Ovary (tissue), 7 donors: ENCODE measurements at regions not wholly inside any gene's neighbourhood (a gene's known extent, or its start where the extent isn't known, plus 50 kb on each side); places are given as distances from the start of the nearest gene placed in this dataset.

Source experiments
- DNase-seq, 5 donors: peaks; one replicate each; pipeline ENCODE4 v3.0.0-alpha.2; 2019 to 2020
- H3K27ac ChIP-seq, 2 donors: fragments of 200-600 bp; one replicate each; pipeline versions ENCODE4 v1.5.1 to v1.8.0; 2019 to 2022
- H3K27me3 ChIP-seq: fragments of 200-600 bp; one replicate; pipeline ENCODE4 v1.8.0; 2022
- H3K36me3 ChIP-seq: fragments of 200-600 bp; sonication (generic); one replicate; pipeline ENCODE4 v1.5.1; 2019
- H3K4me1 ChIP-seq: one replicate; pipeline ENCODE4 v1.8.1; 2013; ENCODE audit warnings: mild to moderate bottlenecking, moderate library complexity; ENCODE audit not compliant: insufficient read depth
- H3K4me3 ChIP-seq: fragments of 200-600 bp; sonication (generic); one replicate; pipeline ENCODE4 v1.5.1; 2017
- H3K9me3 ChIP-seq, 2 donors: fragments of 200-600 bp in 1 of 2; sonication (generic) in 1 of 2; one replicate each; pipeline versions ENCODE4 v1.5.1 to v1.8.1; 2013 to 2019; ENCODE audit warnings: mild to moderate bottlenecking in 1 of 2, moderate library complexity in 1 of 2
- EP300 ChIP-seq: sonication (generic); formaldehyde crosslinking; IDR thresholded peaks from one replicate; pipeline ENCODE4 v1.6.1; 2017; ENCODE audit warnings: antibody characterized with exemption
- POLR2A ChIP-seq: fragments of 450-650 bp; IDR thresholded peaks from one replicate; pipeline ENCODE4 v1.6.1; 2017; ENCODE audit warnings: antibody characterized with exemption, mild to moderate bottlenecking, moderate library complexity
- WGBS, 3 donors: extraction: QIAGEN DNeasy Blood & Tissue Kit in 1 of 3; methylation state at CpG; one replicate each; pipeline versions ENCODE4 v1.1.5 to v1.1.7; 2013 to 2017; 5-methylcytosine and 5-hydroxymethylcytosine counted together
- intact Hi-C, 4 donors: fragments of 100-400 bp; cut with DNase I; formaldehyde crosslinking; loops; one replicate each; pipeline versions ENCODE4 v1.11.0 to v1.15.1; 2022 to 2023
- TF ChIP-seq, protein P1 (sequence below), 3 donors: fragments of 450-650 bp in 2 of 3; fragments of 200-600 bp in 1 of 3; IDR thresholded peaks; one replicate each; pipeline versions ENCODE4 v1.5.1 to v1.8.0; 2016 to 2022; ENCODE audit warnings: antibody characterized with exemption in 3 of 3, mild to moderate bottlenecking in 1 of 3
- donor health status: DM: no; HTN: no; CAD: no; lungs with moderate emphysema.
- donor health status: DM: no; HTN: no; CAD: no.
- donor health status: Bipolar disorder and iron deficiency.
- donor health status: DM: no; HTN: no; CAD: no.
- donor health status: DM: yes; HTN: yes; CAD: no.

DNA sequence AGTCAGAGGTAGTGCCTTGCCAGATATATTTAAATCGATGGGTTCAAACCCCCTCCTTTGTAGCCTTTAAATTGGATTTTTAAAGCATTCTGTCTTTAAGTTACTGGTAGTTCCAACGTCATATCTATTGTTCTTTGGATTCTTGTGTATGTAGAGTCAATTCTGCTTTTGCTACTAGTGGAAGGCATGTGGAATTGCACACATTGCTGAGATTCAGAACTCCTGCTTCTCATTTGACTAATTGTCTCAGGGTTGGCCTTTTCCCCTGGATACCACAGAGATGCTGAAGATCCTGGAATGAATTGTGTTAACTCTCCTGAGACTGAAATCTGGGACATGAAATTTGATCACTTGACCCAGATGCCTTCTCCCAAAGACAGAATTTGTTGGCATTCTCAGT is 328.3 kb upstream of the RPS6KA3 start:
- Histone ChIP-seq H3K27me3 (no peaks in the 10 kb centered on the region), H3K27ac (no peak overlapping the region), H3K36me3 (no peaks in the 10 kb centered on the region), H3K4me3 (no peak overlapping the region), H3K4me1 (no peaks in the 10 kb centered on the region), H3K9me3 (no peaks in the 10 kb centered on the region)
- intact Hi-C loops = no loop called here
- no peak for DNase-seq
- WGBS, 3 donors = 39 to 47% (median 39%) methylated on average over 2 of the region's 2 CpGs
- TF ChIP-seq EP300 (no peak), POLR2A (no peak)
- TF ChIP-seq, protein P1, sequence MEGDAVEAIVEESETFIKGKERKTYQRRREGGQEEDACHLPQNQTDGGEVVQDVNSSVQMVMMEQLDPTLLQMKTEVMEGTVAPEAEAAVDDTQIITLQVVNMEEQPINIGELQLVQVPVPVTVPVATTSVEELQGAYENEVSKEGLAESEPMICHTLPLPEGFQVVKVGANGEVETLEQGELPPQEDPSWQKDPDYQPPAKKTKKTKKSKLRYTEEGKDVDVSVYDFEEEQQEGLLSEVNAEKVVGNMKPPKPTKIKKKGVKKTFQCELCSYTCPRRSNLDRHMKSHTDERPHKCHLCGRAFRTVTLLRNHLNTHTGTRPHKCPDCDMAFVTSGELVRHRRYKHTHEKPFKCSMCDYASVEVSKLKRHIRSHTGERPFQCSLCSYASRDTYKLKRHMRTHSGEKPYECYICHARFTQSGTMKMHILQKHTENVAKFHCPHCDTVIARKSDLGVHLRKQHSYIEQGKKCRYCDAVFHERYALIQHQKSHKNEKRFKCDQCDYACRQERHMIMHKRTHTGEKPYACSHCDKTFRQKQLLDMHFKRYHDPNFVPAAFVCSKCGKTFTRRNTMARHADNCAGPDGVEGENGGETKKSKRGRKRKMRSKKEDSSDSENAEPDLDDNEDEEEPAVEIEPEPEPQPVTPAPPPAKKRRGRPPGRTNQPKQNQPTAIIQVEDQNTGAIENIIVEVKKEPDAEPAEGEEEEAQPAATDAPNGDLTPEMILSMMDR (IDR thresholded peaks at IDR 0.05) = no peak

DNA sequence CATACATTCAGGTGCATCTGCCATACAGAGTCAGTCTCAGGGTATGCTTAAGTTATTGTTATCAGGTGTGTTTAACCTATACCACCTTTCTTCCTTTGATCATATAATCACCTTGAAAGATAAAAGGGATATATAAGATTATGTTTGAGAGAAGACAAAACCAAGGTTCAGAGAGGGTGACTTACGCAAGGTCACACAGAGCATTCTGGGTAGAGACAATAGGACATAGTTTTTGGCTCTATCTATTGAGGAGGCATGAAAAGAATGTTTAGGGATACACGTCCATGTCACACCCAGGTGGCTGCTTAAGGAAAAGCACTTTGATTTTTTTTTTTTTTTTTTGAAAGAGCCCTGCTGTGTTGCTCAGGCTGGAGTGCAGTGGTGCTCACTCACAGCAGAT is 327.1 kb upstream of the RPS6KA3 start:
- H3K9me3 ChIP-seq = no peaks in the 10 kb centered on the region
- 58 to 70% (median 69%) methylated on average over 2 of the region's 2 CpGs for WGBS, 3 donors

DNA sequence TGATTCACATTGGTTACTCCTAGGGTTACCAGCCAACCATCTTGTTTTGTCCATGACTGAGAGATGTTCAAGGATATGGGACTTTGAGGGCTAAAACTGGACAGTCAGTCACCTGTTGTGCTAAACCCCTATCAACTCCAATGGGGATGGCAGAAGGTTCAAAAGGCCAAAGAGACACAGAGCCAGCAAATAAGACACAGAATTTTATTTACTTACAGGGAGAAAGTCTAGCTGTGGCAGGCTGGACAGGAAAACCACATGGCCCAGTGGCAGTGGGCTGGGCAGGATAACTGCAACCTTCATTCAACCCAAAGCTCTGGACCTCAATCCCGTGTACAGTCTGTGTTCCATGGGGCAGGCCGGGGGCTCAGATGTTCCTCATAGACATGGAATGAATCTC is 326.7 kb upstream of the RPS6KA3 start:
- no peak overlapping the region for H3K27ac ChIP-seq
- 72 to 83% (median 74%) methylated on average over 2 of the region's 2 CpGs for WGBS, 3 donors
- no peaks in the 10 kb centered on the region for H3K27me3 ChIP-seq
- DNase-seq = no peak
- TF ChIP-seq, protein P1 (IDR thresholded peaks at IDR 0.05) = no peak
- no peak for TF ChIP-seq POLR2A
- no peak for TF ChIP-seq EP300
- intact Hi-C loops = no loop called here
- H3K9me3 ChIP-seq = no peaks in the 10 kb centered on the region
- no peak overlapping the region for H3K4me3 ChIP-seq
- no peaks in the 10 kb centered on the region for H3K4me1 ChIP-seq
- no peaks in the 10 kb centered on the region for H3K36me3 ChIP-seq

More for the DNA sequence above, 327.1 kb upstream of the RPS6KA3 start:
- no peak for DNase-seq
- H3K36me3 ChIP-seq = no peaks in the 10 kb centered on the region
- intact Hi-C loops = no loop called here
- TF ChIP-seq POLR2A = no peak
- TF ChIP-seq, protein P1 (IDR thresholded peaks at IDR 0.05) = no peak
- no peak for TF ChIP-seq EP300
- no peak overlapping the region for H3K27ac ChIP-seq
- no peaks in the 10 kb centered on the region for H3K4me1 ChIP-seq
- H3K27me3 ChIP-seq = no peaks in the 10 kb centered on the region
- no peak overlapping the region for H3K4me3 ChIP-seq

DNA sequence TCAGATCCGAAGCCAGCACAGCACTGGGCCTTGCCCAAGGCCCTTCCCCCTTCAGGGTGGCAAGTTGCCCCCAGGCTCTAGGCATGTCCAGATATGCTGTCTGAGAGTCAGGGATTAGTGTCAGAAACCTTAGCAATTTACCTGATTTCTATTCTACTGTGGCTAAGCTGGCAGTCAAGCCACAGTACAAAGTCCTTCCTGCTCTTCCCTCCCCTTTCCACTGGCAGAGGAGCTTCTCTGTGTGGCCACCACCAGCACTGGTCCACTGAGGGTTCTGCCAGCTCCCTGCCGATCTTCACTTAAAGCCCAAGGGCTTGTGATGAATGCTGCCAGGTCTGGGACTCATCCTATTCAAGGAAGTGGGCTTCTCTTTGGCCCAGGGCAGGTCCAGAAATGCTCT is 324.5 kb upstream of the RPS6KA3 start:
- intact Hi-C loops = no loop called here

More for the DNA sequence above, 324.5 kb upstream of the RPS6KA3 start:
- Histone ChIP-seq H3K4me3 (no peak overlapping the region), H3K36me3 (no peaks in the 10 kb centered on the region), H3K4me1 (no peaks in the 10 kb centered on the region), H3K27me3 (no peaks in the 10 kb centered on the region), H3K27ac (no peak overlapping the region), H3K9me3 (no peaks in the 10 kb centered on the region)
- no peak for DNase-seq
- no peak for TF ChIP-seq POLR2A
- no peak for TF ChIP-seq EP300
- TF ChIP-seq, protein P1 (IDR thresholded peaks at IDR 0.05) = no peak
- 58 to 75% (median 72%) methylated on average over 2 of the region's 2 CpGs for whole genome bisulfite sequencing, 3 donors
